Inflammatory macrophage treated with lipopolysaccharide for 1 hour (primary cell): ENCODE measurements at regions not wholly inside any gene's neighbourhood (a gene's known extent, or its start where the extent isn't known, plus 50 kb on each side); places are given as distances from the start of the nearest gene placed in this dataset.
A peak's percentile ranks its signal among the peaks of the same experiment; 100 is the strongest.
"Not testable (repeated sequence)": the region's sequence is repeated elsewhere in the genome, so short reads cannot be mapped to it uniquely, and the experiment has no call there.

ENCODE experiments used
- DNase-seq, 2 donors: peaks; one replicate each; pipeline ENCODE4 v3.0.0-alpha.2; 2020 to 2022

DNA sequence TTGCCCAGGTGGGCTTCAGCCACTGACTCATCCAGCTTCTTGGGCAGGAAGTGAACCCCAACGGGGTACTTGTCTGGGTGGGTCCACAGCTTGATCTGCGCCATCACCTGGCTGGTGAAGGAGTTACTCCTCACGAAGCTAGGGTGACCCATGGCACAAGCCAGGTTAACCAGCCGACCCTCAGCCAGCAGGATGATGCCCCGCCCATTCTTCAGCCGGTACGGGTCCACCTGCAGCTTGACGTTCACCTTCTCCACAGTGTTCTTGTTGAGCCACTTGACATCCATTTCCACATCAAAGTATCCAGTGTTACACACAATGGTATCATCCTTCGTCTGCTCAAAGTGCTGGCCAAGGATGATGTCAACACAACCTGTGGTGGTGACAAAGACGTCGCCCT is 121.3 kb upstream of the NXPH2 start:
- no peak for DNase-seq

DNA sequence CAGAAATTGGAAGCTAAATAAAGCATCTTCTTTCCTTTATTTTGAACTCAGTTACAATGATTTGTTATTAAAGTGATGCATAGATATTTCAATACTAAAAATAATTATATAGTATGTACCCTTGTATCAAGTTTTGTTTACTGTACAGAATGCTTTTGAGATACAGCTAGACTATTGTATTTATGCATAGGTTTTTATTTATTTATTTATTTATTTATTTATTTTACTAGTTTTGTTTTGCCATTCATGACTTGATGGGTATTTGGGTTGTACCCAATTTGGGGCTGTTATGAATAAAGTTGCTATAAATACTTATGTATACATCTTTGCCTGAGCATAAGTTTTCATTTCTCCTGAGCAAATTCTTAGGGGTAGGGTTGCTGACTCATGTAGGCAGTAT is 118.7 kb upstream of the NXPH2 start:
- no peak for DNase-seq

DNA sequence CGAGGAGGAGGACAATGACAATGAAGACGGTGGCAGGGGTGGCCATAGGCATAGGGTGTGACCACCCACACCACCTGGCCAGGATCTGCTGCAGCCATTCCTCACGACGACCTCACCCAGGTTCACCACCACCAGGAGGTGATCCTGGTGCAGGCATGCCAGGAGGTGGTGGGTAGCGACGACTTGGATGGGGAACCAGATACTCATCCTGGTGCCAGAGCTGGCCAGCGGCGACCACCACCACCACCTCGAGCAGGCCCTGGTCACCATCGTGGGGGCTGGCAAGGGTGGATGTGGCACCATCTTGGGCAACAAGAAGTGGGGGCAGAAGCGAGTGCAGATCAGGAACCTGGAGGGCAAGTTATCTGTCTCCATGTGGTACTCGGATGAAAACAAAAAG is 117.1 kb upstream of the NXPH2 start:
- DNase-seq = no peak

GRCh38 chr2:138893746-138894145 is 113.6 kb upstream of the NXPH2 start:
- DNase-seq = no peak

GRCh38 chr2:138881126-138881525 is 100.9 kb upstream of the NXPH2 start:
- DNase-seq = no peak

- DNase-seq = no peak
Observed at GRCh38 chr2:138879931-138880330, 99.7 kb upstream of the NXPH2 start.

GRCh38 chr2:138877421-138877820 is 97.2 kb upstream of the NXPH2 start:
- no peak for DNase-seq

GRCh38 chr2:138874251-138874650 is 94.1 kb upstream of the NXPH2 start:
- DNase-seq = no peak

DNA sequence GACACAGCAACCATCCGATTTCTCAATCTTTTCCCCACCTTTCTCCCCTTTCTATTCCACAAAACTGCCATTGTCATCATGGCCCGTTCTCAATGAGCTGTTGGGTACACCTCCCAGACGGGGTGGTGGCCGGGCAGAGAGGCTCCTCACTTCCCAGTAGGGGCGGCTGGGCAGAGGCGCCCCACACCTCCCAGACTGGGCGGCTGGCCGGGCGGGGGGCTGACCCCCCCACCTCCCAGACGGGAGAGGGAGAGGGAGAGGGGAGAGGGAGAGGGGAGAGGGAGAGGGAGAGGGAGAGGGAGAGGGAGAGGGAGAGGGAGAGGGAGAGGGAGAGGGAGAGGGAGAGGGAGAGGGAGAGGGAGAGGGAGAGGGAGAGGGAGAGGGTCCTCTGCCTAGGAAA is 91.9 kb upstream of the NXPH2 start:
- not testable (repeated sequence) for DNase-seq

- no peak for DNase-seq
Observed at GRCh38 chr2:138871312-138871711, 91.1 kb upstream of the NXPH2 start.

DNA sequence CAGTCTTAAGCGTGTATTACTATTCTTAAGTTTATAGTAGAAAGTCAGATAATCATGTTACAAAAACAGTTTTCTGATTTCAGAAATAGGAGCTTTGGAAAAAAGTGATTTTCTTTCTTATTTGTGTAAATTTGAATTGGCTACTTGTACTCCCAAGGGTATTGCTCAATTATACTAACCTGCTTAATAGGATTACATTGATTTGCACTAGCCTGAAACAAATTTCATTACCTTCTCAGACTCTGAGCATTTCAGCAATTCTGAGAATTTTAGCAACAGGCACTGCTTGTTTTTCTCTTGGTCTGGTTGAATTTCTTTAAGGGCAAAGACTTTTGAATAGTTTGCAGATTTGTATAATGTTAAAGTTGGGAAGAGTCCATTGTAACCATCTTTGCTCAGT is 87.2 kb upstream of the NXPH2 start:
- no peak for DNase-seq

DNA sequence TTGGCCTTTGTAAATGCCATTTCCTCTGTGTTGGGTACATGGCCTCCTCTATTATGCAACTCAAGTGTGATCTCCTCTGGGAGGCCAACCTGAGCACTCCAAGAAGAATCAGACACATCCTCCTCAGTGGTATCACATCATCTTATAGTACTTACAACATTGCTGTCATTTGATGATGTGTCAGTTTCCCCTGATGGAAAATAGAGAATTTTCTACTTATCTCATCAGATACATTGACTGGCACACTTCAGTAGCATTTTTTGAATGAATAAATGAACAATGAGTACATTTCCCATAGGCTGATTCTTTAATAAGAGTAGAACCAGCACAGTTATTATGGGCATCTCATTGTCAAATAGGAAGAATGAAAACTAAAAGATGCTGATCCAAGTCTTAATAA is 86.6 kb upstream of the NXPH2 start:
- DNase-seq = no peak

DNA sequence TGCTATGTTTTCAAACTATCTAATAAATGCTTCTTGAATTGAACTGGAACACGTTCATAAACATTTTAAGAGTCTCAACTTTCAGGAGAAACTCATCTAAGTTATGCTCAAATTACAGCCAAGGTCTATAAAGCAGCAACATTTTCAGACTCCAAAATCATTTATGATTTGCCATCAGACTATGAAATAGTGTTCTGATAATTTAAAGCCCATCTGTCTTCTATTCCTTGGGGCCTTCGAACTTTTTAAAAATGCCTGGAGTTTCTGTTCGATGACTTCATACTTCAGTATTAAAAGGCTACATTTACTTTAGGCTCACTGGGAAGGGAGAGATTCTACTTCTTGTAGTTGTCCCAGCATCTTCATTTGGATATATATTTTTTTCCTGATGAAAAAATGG is 73.6 kb upstream of the NXPH2 start:
- DNase-seq = no peak

- no peak for DNase-seq
Observed at GRCh38 chr2:138853296-138853695, 73.1 kb upstream of the NXPH2 start.

- peak; percentile 5 to 58 for DNase-seq
Observed at GRCh38 chr2:138846216-138846821, 66.1 kb upstream of the NXPH2 start.

DNA sequence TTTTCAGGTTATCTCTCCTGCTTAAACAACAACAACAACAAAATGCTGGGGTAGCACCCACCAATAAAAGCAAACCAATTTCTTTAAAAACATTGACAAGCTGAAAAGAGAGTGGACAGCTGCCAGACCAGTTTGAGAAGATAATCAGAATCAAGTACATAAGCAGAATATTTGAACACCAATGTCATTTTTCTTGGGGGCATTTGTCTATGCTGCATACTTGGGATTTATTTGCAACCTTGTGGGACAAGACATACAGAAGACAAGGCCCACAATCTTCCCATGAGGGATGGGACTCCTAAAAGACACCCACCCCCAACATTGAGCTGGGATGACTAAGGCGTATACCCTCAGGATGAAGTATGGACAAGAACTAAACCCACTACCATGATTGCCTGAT is 62.2 kb upstream of the NXPH2 start:
- no peak for DNase-seq

- no peak for DNase-seq
Observed at GRCh38 chr2:138841459-138841858, 61.3 kb upstream of the NXPH2 start.

GRCh38 chr2:138838851-138839620 is 58.8 kb upstream of the NXPH2 start:
- no peak for DNase-seq

DNA sequence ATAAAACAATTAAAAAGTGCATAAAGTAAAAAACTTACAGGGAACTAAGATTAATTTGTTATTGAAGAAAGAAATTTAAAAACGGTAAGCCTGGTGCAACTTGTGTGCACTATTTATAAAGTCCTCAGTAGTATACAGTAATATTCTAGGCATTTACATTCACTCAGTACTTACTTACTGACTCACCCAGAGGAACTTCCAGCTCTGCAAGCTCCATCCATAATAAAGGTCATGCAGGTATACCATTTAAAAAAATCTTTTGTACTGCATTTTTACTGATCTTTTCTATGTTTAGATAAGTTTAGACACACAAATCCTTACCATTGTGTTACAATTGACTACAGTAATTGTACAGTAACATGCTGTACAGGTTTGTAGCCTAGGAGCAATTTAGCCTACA is 51.5 kb upstream of the NXPH2 start:
- DNase-seq = no peak

DNA sequence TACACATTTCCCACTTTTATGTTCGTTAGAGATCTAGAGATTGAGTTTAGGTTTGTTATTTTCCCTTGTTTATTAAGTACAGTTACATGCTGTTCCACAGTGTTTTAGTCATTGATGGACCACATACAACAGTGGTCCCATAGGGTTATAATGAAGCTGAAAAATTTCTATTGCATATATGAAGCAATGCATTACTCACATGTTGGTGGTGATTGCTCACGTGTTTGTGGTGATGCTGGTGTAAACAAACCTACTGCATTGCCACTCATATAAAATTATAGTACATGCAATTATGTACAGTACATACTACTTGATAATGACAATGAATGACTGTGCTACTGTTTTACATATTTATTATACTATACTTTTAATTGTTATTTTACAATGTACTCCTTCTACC is 51.0 kb upstream of the NXPH2 start:
- DNase-seq = no peak

- no peak for DNase-seq
Observed at GRCh38 chr2:138830547-138830946, 50.4 kb upstream of the NXPH2 start.
